Uterus (tissue), 2 donors: ENCODE measurements at regions not wholly inside any gene's neighbourhood (a gene's known extent, or its start where the extent isn't known, plus 50 kb on each side); places are given as distances from the start of the nearest gene placed in this dataset.

Experiments
- POLR2A ChIP-seq, 2 donors: fragments of 450-650 bp; IDR thresholded peaks; one replicate each; pipeline ENCODE4 v1.6.1; 2016; ENCODE audit warnings: antibody characterized with exemption in 2 of 2, mild to moderate bottlenecking in 1 of 2, moderate library complexity in 1 of 2
- TF ChIP-seq, protein P1 (sequence below), 4 experiments: fragments of 200-600 bp in 2 of 4; fragments of 450-650 bp in 2 of 4; sonication (generic) in 2 of 4; IDR thresholded peaks; one replicate each; pipeline ENCODE4 v1.5.1; 2016 to 2019; ENCODE audit warnings: antibody characterized with exemption in 4 of 4, mild to moderate bottlenecking in 2 of 4, moderate library complexity in 1 of 4

DNA sequence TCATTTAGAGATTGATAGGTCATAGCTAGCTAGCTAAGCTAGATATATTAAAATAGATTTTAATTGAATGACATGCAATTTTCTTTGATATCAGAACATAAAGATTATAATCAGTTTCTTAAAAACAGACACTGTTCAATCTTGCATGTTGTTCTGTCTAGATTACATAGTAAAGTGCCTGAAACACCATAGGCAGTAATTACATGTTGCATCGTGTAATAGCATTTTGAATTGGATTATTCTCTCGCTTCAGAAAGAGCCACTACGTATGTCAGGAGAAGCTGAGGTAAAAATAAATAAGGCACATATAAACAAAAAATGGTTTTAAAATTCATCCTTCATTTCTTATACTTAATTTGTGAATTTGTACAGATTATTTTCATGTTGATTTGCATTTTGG is 148.0 kb upstream of the CDH12 start:
- TF ChIP-seq, protein P1, sequence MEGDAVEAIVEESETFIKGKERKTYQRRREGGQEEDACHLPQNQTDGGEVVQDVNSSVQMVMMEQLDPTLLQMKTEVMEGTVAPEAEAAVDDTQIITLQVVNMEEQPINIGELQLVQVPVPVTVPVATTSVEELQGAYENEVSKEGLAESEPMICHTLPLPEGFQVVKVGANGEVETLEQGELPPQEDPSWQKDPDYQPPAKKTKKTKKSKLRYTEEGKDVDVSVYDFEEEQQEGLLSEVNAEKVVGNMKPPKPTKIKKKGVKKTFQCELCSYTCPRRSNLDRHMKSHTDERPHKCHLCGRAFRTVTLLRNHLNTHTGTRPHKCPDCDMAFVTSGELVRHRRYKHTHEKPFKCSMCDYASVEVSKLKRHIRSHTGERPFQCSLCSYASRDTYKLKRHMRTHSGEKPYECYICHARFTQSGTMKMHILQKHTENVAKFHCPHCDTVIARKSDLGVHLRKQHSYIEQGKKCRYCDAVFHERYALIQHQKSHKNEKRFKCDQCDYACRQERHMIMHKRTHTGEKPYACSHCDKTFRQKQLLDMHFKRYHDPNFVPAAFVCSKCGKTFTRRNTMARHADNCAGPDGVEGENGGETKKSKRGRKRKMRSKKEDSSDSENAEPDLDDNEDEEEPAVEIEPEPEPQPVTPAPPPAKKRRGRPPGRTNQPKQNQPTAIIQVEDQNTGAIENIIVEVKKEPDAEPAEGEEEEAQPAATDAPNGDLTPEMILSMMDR (IDR thresholded peaks at IDR 0.05): no peak
- TF ChIP-seq POLR2A (IDR thresholded peaks at IDR 0.05): no peak
